OCI-LY7 (cell line): ENCODE measurements at regions not wholly inside any gene's neighbourhood (a gene's known extent, or its start where the extent isn't known, plus 50 kb on each side); places are given as distances from the start of the nearest gene placed in this dataset.

Experiments used
- BruUV-seq: library from RNA; stranded (reverse); fragments of 400-500 nt; replicated peaks from 2 replicates; lab custom pipeline; 2021; lab: Mats Ljungman, UMichigan
- CTCF ChIA-PET: fragments of 300-600 bp; sonication (Branson Sonifier 250); formaldehyde crosslinking; loops from one replicate; lab custom pipeline; 2022; ENCODE audit warnings: antibody characterized with exemption; ENCODE audit not compliant: unreplicated experiment; lab: Charles Lee
- POLR2A ChIA-PET: fragments of 300-600 bp; sonication (Branson Sonifier 250); formaldehyde crosslinking; loops from one replicate; lab custom pipeline; 2022; ENCODE audit warnings: antibody characterized with exemption; lab: Charles Lee
- DNase-seq: peaks from one replicate; pipeline ENCODE4 v3.0.0-alpha.2; 2015; ENCODE audit warnings: low spot score
- H2AFZ ChIP-seq: fragments of 200-600 bp; sonication (generic), shearing (Covaris generic); 2 replicates; pipeline ENCODE4 v1.6.1; 2014; ENCODE audit warnings: mild to moderate bottlenecking, antibody characterized with exemption, low read length, moderate library complexity
- H3K27ac ChIP-seq: fragments of 200-600 bp; sonication (generic); 2 replicates; pipeline ENCODE4 v1.5.1; 2014; ENCODE audit warnings: mixed run types, low read depth, mild to moderate bottlenecking, moderate library complexity, low read length, inconsistent platforms; ENCODE audit not compliant: poor library complexity, severe bottlenecking
- H3K36me3 ChIP-seq: fragments of 200-600 bp; sonication (generic); 2 replicates; pipeline ENCODE4 v1.6.1; 2014; ENCODE audit warnings: mild to moderate bottlenecking, antibody characterized with exemption, low read length, moderate library complexity, mixed read lengths; ENCODE audit not compliant: insufficient read depth
- H3K4me1 ChIP-seq: fragments of 200-600 bp; sonication (generic); 2 replicates; pipeline ENCODE4 v1.5.1; 2014; ENCODE audit warnings: mild to moderate bottlenecking, low read length; ENCODE audit not compliant: insufficient read depth, poor library complexity, severe bottlenecking
- H3K4me2 ChIP-seq: fragments of 200-600 bp; sonication (generic); 2 replicates; pipeline ENCODE4 v1.6.1; 2014; ENCODE audit warnings: mild to moderate bottlenecking, low read length
- H3K4me3 ChIP-seq: fragments of 200-600 bp; sonication (generic); 2 replicates; pipeline ENCODE4 v1.5.1; 2014; ENCODE audit warnings: mild to moderate bottlenecking, low read depth, low read length; ENCODE audit not compliant: poor library complexity, severe bottlenecking
- H3K79me2 ChIP-seq: fragments of 200-600 bp; sonication (generic); 2 replicates; pipeline ENCODE4 v1.6.1; 2016; ENCODE audit warnings: low read depth, mild to moderate bottlenecking, low read length, moderate library complexity, mixed read lengths; ENCODE audit not compliant: insufficient read depth
- H3K9me2 ChIP-seq: fragments of 200-600 bp; sonication (generic); 2 replicates; pipeline ENCODE4 v1.6.1; 2016; ENCODE audit warnings: mild to moderate bottlenecking, low read length, mixed read lengths; ENCODE audit not compliant: insufficient read depth
- H3K9me3 ChIP-seq: fragments of 200-600 bp; sonication (generic); 2 replicates; pipeline ENCODE4 v1.6.1; 2014; ENCODE audit warnings: mild to moderate bottlenecking, mixed run types, low read length, mixed read lengths
- H4K20me1 ChIP-seq: fragments of 200-600 bp; sonication (generic); 2 replicates; pipeline ENCODE4 v1.6.1; 2014; ENCODE audit warnings: mild to moderate bottlenecking, antibody characterized with exemption, low read length, moderate library complexity, mixed read lengths; ENCODE audit not compliant: insufficient read depth
- EZH2phosphoT487 ChIP-seq: fragments of 200-600 bp; sonication (generic); IDR thresholded peaks from 2 replicates; pipeline ENCODE4 v1.6.1; 2018; ENCODE audit warnings: low read depth, borderline replicate concordance, mild to moderate bottlenecking, mixed run types, antibody characterized with exemption, low read length, moderate library complexity, mixed read lengths
- intact Hi-C: fragments of 100-400 bp; cut with micrococcal nuclease; formaldehyde crosslinking; loops from one replicate; pipeline ENCODE4 v1.10.0; 2022; ENCODE audit not compliant: unreplicated experiment
- TF ChIP-seq, protein P1 (sequence below): fragments of 200-600 bp; sonication (generic); conservative IDR thresholded peaks from 2 replicates; pipeline ENCODE4 v1.5.1; 2014; ENCODE audit warnings: mild to moderate bottlenecking, antibody characterized with exemption, low read length, moderate library complexity, mixed read lengths

DNA sequence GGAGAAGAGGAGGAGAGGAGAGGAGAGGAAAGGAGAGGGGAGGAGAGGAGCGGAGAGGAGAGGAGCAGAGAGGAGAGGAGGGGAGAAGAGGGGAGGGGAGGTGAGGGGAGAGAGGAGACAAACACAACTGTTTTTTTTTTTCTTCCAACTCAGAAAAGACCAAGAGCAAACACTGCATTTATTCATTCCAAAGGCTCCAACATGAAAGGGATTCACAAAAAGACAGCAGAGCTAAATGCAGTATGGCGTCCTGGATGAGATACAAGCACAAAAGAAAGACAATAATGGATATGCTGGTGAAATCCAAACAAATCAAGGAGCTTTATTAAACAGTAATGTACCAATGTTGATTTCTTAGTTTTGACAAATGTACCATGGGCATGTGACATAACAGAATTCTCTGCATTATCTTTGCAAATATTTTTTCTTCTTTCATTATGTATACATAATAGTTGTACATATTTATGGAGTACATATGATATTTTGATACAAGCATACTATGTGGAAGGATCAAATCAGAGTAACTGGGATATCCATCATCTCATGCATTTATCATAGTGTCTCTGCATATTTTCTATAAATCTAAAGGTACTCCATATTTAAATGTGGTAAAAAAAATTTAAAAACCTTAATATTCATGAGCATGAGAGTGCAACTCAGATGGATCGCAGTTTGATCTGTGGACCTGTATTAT, 204.6 kb downstream of the CBLN4 start:
- no peak overlapping the region for H2AFZ ChIP-seq
- BruUV-seq: no TSS peak
- H3K9me3 ChIP-seq: no peaks in the 10 kb centered on the region
- DNase-seq: no peak
- H3K4me3 ChIP-seq: no peak overlapping the region
- POLR2A ChIA-PET: no interaction called here
- H3K4me2 ChIP-seq: no peak overlapping the region
- no peaks in the 10 kb centered on the region for H3K4me1 ChIP-seq
- CTCF ChIA-PET: no interaction called here
- no peaks in the 10 kb centered on the region for H4K20me1 ChIP-seq
- H3K36me3 ChIP-seq: no peaks in the 10 kb centered on the region
- H3K27ac ChIP-seq: no peak overlapping the region
- no peaks in the 10 kb centered on the region for H3K9me2 ChIP-seq
- intact Hi-C loops: no loop called here
- H3K79me2 ChIP-seq: no peaks in the 10 kb centered on the region
- TF ChIP-seq, protein P1, sequence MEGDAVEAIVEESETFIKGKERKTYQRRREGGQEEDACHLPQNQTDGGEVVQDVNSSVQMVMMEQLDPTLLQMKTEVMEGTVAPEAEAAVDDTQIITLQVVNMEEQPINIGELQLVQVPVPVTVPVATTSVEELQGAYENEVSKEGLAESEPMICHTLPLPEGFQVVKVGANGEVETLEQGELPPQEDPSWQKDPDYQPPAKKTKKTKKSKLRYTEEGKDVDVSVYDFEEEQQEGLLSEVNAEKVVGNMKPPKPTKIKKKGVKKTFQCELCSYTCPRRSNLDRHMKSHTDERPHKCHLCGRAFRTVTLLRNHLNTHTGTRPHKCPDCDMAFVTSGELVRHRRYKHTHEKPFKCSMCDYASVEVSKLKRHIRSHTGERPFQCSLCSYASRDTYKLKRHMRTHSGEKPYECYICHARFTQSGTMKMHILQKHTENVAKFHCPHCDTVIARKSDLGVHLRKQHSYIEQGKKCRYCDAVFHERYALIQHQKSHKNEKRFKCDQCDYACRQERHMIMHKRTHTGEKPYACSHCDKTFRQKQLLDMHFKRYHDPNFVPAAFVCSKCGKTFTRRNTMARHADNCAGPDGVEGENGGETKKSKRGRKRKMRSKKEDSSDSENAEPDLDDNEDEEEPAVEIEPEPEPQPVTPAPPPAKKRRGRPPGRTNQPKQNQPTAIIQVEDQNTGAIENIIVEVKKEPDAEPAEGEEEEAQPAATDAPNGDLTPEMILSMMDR: no peak

DNA sequence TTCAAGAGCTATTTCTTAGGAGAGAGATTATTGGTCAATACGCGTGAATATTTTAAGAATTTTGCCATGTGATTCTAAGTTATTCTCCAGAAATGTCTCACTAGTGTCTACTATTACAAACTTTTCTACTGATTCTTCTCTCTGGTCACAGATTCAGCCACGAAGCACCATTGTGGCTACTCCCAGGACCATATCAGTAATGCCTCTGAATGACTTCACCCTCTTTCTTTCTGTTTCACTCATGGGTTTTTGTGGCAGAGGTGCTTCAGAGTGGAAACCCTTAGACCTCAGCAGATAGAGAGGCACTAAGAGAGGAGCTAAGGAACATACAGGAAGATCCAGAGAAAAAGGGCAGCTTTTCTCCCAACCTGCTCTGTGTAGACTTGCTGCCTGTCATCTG, 211.3 kb downstream of the CBLN4 start:
- ChIA-PET POLR2A (no interaction called here), CTCF (no interaction called here)
- no peaks in the 10 kb centered on the region for H4K20me1 ChIP-seq
- intact Hi-C loops: no loop called here
- no peak overlapping the region for H3K4me3 ChIP-seq
- H2AFZ ChIP-seq: no peak overlapping the region
- H3K27ac ChIP-seq: no peak overlapping the region
- BruUV-seq: no TSS peak
- no peaks in the 10 kb centered on the region for H3K4me1 ChIP-seq
- H3K79me2 ChIP-seq: no peaks in the 10 kb centered on the region
- H3K9me3 ChIP-seq: no peaks in the 10 kb centered on the region
- no peak overlapping the region for H3K4me2 ChIP-seq
- TF ChIP-seq EZH2phosphoT487: no peak
- TF ChIP-seq, protein P1: no peak
- no peak for DNase-seq
- H3K36me3 ChIP-seq: no peaks in the 10 kb centered on the region
- H3K9me2 ChIP-seq: no peaks in the 10 kb centered on the region

DNA sequence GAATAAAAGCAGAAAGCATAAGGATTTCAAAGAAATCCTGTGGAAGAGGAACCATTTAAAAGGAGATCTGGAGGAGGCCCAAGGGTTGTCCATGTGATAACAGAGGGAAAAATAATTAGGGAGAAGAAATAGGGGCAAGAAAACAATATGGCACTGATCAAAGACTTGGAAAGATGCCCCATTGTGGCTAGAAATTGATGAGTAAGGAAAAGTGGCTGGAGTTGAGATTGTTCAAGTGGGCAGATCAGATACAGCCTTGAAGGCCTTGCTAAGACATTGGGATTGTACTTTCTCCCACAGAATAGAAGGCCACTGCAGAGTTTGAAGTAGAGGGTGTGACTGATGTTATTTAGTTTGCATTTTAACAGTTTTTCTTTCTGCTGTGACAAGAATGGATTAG, 213.3 kb downstream of the CBLN4 start:
- no peaks in the 10 kb centered on the region for H3K4me1 ChIP-seq
- TF ChIP-seq, protein P1: no peak
- no peak for TF ChIP-seq EZH2phosphoT487
- intact Hi-C loops: no loop called here
- H2AFZ ChIP-seq: no peak overlapping the region
- ChIA-PET CTCF (no interaction called here), POLR2A (no interaction called here)
- no peak for DNase-seq
- no peaks in the 10 kb centered on the region for H3K79me2 ChIP-seq
- H3K9me2 ChIP-seq: no peaks in the 10 kb centered on the region
- H3K36me3 ChIP-seq: no peaks in the 10 kb centered on the region
- no peaks in the 10 kb centered on the region for H3K9me3 ChIP-seq
- no peak overlapping the region for H3K4me3 ChIP-seq
- H3K4me2 ChIP-seq: no peak overlapping the region
- no peak overlapping the region for H3K27ac ChIP-seq
- no peaks in the 10 kb centered on the region for H4K20me1 ChIP-seq
- no TSS peak for BruUV-seq
